GM12873 (cell line): ENCODE measurements at regions not wholly inside any gene's neighbourhood (a gene's known extent, or its start where the extent isn't known, plus 50 kb on each side); places are given as distances from the start of the nearest gene placed in this dataset.

Source experiments
- TF ChIP-seq, protein P1 (sequence below): IDR thresholded peaks from 2 replicates; pipeline ENCODE4 v1.5.1; 2012; ENCODE audit warnings: low read depth, mild to moderate bottlenecking, moderate library complexity, low read length, control low read depth; ENCODE audit not compliant: insufficient read depth; ENCODE audit errors: missing control alignments

DNA sequence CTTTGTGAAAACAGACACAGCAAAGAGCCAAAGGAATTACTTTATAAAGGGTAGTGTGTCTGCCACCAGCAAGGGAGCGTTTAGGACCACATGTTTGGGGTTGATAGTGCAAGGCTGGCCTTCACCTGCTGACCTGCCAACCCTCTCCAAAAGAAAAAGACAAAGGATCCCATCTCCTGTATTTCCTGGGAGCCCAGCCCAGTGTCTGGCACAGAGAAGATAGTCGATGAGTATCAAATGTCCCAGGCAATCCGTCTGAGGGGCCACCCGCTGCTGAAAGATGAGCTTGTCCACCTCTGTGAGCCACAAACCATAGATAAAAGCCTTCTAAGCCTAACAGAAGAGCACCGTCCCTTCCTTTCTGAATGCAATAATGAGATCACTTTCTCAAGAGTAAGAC lies 154.8 kb upstream of the CTNNB1 start:
- TF ChIP-seq, protein P1, sequence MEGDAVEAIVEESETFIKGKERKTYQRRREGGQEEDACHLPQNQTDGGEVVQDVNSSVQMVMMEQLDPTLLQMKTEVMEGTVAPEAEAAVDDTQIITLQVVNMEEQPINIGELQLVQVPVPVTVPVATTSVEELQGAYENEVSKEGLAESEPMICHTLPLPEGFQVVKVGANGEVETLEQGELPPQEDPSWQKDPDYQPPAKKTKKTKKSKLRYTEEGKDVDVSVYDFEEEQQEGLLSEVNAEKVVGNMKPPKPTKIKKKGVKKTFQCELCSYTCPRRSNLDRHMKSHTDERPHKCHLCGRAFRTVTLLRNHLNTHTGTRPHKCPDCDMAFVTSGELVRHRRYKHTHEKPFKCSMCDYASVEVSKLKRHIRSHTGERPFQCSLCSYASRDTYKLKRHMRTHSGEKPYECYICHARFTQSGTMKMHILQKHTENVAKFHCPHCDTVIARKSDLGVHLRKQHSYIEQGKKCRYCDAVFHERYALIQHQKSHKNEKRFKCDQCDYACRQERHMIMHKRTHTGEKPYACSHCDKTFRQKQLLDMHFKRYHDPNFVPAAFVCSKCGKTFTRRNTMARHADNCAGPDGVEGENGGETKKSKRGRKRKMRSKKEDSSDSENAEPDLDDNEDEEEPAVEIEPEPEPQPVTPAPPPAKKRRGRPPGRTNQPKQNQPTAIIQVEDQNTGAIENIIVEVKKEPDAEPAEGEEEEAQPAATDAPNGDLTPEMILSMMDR, result no peak

DNA sequence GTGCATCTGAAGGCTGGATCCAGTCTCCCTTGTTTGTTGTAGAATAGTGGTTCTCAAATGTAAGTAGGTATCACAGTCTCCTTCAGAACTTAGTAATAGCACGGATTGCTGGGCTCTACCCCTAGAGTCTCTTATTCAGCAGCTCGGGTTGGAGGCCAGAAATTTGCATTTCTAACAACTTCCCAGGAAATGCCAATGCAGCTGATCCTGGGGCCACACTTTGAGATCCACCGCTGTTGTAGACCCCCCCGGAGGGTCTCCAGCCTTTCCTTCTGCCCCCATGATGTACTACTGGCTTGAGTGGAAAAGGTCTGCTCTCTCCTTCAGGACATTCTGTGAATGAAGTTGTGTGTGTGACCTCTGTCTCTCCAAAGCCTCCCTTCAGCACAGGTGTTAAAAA lies 153.8 kb upstream of the CTNNB1 start:
- TF ChIP-seq, protein P1, result no peak

DNA sequence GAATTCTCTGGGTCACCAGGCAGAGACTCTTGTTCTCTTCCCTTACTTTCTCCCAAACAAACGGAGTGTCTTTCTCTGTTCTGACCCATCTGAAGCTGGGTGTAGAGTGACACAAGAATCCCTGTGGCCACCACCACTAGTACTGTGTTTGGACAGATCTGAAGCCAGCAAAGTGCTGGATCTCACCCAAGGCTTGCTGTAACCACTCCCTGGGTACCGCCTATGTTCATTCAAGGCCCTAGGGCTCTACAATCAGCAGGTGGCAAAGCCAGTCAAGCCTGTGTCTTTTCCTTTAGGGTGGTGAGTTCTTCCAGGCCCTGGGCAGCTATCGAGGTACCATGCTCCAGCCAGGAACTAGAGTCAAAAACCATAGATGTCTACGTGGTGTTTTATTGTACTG lies 149.2 kb upstream of the CTNNB1 start:
- TF ChIP-seq, protein P1, result no peak

DNA sequence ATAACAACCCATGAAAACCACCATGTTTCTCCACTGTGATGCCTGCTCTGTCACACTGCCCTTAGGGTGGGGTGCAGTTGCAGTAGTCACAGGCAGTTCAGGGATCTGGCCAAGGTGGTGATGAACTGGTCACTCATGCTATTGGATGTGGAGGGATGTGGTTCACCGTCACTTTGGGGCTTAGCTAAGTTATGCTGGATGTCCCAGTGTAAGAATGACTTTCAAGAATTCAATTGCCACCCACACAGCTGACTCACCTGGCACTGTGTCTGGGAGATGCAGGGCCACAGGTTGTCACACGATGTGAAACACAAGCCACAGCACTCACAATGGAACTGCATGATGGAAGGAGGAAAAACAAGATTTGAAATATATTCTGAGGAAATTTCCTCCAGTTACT lies 146.1 kb upstream of the CTNNB1 start:
- TF ChIP-seq, protein P1, result no peak

DNA sequence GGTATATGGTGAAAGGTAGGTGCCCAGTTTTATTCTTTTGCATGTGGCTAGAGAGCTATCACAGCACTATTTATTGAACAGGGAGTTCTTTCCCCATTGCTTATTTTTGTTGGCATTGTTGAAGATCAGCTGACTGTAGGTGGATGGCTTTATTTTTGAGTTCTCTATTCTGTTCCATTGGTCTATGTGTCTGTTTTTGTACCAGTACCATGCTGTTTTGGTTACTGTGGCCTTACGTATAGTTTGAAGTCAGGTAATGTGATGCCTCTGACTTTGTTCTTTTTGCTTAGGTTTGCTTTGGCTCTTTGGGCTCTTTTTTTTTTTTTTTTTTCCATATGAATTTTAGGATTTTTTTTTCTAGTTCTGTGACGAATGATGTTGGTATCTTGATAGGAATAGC lies 139.2 kb upstream of the CTNNB1 start:
- TF ChIP-seq, protein P1, result no peak

DNA sequence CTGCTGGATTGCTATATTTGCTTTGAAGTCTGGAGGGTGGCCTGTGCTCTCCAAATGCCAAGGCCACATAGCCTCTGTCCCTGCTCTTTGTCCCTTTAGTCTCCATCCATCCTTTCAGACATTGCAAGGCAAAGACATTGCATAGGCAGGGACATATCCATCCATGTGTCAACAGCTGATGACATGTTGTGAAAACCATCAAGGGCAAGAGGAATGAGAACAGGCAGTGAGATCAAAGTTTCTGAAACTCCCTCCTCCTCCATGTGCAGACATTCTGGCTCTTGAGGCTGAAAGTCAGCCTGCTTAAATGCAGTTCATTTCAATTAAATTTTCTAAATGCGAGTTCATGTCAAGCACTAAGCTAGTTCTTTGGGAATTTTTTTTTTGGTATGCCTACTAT lies 135.2 kb upstream of the CTNNB1 start:
- TF ChIP-seq, protein P1, result no peak

DNA sequence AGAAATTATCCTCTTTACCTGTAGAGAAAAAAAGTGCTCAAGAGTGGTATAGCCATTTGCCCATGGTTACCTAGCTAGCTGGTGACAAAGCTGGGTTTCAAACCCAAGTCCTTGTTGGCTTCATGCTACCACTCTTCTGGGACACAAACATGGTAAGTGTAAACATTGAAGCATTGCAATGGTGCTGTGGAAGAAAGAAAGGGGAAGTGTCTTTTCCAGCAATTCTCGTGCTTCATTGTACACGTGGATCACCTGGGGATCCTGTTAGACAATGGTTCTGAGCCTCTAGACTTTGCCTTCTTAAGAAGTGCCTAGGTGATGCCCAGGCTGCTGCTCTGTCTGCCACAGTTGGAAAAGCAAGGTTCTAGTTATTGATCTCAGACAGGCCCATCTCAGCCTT lies 134.8 kb upstream of the CTNNB1 start:
- TF ChIP-seq, protein P1, result no peak
